A172 (cell line): ENCODE measurements at regions not wholly inside any gene's neighbourhood (a gene's known extent, or its start where the extent isn't known, plus 50 kb on each side); places are given as distances from the start of the nearest gene placed in this dataset.
"Not testable (repeated sequence)": the region's sequence is repeated elsewhere in the genome, so short reads cannot be mapped to it uniquely, and the experiment has no call there.

Experiments
- DNase-seq: peaks from one replicate; pipeline ENCODE4 v3.0.0-alpha.2; 2015; ENCODE audit warnings: low spot score

DNA sequence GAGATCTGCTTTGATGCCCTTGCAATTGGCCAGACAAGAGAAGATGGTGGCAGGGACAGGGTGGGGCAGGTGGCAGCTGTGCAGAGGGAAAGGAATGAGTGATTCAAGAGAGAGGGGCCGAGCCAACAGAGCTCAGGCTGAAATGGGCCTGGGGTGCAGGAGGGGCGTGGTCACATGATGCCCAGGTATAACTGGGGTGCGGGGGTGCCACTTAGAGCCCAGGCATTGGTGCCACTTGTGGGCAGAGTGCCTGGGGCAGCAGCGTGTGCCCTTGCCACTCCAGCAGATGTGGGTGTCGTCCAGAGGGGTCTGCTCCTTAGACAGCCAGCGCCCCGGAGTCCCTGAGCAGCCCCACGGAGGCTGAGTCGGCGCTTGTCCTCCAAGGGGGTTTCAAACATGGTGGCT is 88.7 kb downstream of the PLXNA1 start:
- DNase-seq, result no peak

DNA sequence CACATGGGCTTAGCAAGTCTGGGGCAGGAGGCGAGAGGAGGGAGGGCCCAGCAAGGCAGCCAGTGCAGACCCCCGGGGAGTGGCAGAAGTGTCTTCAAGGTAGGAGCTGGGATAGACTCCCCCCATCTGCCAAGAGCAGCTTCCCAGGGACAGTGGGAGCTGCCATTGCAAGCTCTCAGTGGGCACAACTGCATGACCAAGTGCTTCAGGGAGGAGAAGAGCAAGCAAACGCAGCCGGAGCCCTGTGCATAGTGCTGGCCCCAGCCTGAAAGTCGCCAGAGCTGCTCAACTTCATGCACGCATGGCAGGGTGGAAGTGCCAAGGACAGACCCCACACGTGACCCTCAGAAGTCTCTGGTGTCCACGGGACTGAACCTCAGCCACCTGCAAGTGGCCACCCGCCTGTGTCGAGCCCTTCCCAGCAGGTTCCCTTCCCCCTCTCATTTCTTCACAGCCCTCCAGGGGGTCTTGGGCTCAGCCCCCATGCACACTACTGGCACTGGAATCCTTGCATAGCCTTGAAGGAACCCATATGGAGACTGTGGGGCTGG is 89.4 kb downstream of the PLXNA1 start:
- DNase-seq, result no peak

DNA sequence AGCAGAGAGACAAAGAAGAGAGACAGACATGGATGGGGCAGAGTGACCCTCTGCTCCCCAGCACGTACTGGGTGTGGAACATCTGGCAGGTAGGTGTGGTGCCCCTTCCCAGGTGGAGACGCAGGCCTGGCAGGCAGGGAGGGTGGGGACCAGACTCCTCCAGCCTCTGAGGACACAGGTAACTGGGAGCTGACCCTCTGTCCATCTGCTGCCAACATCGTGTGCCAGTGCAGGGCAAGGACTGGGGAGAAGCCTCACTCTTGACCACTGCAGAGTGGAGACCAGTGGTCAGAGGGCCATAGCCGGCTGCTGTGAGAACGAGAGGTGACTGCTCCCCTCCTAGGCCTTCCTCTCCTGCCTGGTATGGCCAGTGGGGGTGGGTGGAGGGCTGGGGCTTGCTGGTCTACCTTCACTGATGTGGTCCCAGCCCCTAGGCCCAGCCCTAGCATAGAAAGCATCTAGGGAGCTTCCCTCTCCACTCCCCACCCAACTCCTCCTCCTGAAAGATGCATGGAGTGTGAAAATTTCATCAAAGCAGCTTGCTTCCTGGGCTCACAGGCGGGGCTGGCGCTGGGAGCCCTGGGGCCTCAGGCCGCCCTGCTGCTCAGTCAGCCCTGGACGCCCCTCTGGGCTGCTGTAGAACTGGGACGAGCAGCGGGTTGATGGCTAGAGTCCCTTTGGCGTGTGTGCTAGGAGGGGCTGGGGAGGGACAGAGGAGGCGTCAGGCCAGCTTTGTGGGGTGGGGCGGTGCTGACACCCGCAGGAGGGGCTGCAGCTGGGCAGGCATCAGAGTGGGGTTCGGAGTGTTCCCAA is 90.3 kb downstream of the PLXNA1 start:
- DNase-seq, result no peak

DNA sequence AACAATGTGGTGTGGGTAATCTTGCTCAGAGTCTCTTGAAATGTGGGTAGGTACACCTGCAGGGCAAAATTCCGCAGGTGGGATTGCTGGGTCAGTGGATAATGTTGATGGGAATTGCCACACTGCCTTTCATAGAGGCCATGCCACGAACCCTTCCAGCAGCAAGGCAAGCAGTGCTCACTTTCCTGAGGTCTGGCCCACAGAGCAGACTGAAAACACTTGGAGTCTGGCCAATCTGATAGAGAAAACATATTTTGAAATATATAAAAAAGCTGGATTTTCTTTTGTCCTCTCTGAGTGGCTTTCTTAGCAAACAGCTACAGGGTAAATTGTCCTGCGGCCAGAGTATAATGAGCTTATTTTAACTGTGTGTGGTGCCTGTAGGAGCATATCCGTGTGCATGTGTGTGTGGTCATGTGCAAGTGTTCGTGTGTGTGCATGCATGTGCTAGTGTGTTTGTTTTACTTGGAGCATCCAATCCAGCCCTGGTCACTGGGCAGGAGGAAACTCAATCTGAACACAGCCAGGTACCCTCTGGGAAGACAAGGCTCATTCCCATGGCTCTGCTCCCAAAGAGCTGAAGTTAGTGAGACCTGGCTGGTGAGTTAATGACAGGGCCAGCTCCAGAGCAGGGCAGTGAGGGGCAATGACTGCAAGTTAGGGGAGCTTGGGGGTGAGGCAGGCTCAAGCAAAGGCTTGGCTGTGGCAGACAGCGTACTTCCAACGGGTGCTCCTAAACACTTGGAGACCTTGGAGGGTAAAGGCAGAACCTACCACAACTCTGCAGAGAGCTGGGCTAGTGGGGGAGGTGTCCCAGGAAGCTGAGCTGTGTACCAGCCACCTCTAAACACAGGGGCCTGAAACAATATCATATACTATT is 91.3 kb downstream of the PLXNA1 start:
- no peak for DNase-seq

DNA sequence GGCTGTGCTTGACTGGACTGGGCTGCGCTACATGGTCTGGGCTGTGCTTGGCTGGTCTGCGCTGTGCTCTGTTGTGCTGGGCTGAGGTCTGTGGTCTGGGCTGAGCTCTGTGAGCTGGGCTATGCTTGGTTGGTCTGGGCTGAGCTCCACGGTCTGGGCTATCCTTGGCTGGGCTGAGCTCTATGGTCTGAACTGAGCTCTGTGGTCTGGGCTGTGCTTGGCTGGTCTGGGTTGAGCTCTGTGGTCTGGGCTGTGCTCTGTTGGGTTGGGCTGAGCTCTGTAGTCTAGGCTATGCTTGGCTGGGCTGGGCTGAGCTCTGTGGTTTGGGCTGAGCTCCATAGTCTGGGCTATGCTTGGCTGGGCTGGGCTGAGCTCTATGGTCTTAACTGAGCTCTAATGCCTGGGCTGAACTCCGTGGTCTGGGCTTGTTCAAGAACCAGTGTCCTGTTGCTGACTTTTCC is 92.0 kb downstream of the PLXNA1 start:
- peak; percentile 13 for DNase-seq

DNA sequence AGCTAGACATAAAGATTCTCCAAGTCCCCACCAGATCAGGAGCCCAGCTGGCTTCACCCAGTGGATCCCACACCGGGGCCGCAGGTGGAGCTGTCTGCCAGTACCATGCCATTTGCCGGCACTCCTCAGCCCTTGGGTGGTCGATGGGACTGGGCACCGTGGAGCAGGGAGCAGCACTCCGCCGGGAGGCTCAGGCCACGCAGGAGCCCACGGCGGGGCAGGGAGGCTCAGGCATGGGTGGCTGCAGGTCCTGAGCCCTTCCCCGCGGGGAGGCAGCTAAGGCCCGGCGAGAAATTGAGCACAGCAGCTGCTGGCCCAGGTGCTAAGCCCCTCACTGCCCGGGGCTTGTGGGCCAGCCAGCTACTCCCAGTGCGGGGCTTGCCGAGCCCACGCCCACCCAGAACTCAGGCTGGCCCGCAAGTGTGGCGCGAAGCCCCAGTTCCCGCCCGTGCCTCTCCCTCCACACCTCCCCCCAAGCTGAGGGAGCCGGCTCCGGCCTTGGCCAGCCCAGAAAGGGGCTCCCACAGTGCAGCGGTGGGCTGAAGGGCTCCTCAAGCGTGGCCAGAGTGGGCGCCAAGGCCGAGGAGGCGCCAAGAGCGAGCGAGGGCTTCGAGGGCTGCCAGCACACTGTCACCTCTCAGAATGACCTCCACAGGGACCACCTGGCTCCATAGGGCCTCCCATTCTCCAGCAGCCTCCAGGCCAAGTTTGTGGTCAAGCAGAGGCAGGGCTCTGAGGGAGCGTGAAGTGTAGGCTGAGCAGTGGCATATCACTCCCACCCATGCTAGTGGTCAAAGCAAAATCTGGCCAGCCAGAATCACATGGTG is 93.5 kb downstream of the PLXNA1 start:
- not testable (repeated sequence) for DNase-seq

DNA sequence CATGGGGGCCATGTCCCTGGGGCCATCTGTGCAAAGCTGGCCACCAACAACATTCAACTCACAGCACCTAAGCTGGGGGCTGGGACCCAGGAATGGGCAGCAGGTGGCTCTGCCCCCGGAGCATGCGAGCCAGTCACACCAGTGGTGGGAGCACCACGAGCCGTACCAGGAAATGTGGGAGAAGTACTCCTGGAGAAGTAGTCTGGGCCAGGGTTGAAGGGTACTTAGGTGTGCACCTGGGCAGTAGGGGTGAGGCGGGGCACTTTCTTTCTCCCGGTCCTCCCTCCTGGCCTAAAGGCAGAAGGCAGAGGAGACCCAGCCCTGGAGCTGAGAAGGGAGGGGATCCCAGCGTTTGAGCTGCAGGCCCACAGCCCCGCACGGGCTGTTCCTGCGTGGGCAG is 94.2 kb downstream of the PLXNA1 start:
- DNase-seq, result no peak

DNA sequence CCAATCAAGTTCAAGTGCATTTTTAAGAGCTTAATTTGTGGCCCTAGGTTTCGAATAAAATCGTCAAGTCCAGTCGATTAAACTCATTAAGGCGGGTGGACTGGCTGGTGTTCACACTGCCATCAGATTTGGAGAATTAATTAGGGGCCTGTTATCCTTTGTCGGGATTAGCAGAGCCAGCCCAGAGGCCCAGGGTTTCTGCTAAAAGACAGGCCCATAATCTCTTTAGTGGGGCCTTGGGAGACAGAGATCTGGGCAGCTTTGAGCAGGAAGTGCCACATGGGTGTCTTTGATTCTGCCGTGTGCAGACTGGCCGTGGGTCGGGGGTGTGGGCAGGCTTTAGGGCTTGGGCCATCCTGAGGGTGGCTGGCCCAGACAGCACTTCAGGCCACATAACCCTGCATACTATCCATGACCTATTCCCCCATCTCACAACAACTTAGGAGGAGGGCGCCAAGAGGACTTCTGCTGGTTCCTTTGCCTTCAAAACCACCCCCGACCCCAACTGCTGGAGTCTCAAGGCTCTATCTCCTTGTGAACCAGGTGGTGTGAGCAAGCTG is 94.7 kb downstream of the PLXNA1 start:
- DNase-seq, result no peak

DNA sequence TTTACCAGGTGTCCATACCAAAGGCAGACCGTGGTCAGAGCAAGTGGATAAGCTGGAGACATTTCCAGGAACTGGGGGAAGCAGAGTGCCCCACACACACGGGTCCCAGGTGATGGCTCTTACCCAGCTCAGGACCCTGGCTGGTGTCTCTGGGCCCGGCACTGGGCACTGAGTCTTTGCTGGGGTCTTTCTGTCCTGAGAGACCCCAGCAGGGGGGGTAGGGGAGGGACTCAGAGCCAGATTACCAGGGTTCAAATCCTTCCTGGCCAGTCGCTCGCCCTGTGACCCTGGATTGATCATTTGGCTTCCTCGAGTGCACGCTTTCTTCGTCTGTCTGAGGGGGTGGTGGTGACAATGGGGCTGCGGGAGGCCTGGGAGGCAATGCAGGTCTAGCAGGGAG is 95.7 kb downstream of the PLXNA1 start:
- no peak for DNase-seq

DNA sequence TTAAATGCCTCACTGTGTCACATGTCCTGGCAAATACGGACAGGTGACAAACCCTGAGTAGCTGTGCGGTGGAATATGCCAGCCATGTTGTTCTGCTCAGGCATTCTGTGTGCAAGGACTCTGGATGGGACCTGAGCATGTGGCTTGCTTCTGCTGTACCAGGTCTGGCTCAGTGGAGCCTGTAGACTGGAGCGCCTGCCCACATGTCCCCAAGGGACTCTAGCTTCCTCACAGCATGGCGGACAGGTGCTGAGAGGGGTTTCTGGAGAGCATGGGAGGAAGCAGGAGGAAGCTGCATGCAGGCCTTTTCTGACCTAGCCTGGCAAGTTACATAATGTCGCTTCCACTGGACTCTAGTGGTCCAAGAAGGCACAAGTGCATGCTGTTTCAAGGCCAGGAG is 96.3 kb downstream of the PLXNA1 start:
- no peak for DNase-seq

DNA sequence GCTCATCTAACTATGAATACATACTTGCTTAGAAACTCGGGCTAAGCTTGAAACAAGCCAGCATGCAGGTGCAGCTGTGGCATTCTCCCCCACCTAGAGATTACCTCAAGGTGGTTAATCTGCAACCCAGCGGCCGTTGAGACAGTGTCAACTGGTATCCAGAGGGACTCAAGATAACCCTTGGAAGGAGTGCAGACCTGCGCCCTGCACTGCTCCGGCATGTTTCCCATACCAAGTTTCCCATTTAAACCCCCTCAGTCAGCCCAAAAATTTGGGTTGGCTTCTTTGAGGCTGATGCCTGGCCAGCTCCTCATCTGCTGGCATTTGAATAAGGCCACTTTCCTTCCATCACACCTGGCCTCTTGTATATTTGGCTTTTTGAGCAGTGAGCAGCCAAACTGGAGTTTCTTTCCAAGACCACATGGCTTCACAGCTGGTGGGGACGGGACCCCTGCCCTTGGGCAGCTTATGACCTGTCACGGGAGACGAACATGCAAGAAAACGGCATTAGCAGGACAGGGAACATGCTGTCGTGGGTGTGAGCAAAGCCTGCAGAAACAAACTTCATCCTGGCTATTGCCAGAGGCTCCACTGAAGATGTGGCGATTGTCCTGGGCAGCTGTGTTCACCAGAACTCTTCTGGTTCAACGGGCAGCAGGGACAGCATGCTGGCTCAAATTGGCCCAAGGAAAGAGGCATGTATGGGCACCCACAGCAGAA is 98.2 kb downstream of the PLXNA1 start:
- DNase-seq, result no peak

DNA sequence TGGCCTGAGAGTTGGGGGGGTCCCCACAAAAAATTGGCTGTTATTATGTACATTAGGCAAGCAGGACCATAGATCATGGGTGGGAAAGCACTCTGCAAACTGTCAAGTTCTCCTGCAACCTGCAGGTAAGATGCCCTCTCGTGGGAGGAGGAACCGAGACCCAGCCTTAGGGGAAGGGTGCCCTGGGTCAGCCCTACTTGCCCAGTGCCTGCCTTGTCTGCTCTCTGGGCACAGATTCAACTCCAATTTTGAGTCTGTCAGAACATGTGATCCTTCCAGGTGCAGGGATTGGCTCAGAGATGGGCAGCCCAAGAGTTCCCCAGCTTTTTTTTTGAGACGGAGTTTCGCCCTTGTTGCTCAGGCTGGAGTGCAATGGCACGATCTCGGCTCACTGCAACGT is 99.2 kb downstream of the PLXNA1 start:
- no peak for DNase-seq

DNA sequence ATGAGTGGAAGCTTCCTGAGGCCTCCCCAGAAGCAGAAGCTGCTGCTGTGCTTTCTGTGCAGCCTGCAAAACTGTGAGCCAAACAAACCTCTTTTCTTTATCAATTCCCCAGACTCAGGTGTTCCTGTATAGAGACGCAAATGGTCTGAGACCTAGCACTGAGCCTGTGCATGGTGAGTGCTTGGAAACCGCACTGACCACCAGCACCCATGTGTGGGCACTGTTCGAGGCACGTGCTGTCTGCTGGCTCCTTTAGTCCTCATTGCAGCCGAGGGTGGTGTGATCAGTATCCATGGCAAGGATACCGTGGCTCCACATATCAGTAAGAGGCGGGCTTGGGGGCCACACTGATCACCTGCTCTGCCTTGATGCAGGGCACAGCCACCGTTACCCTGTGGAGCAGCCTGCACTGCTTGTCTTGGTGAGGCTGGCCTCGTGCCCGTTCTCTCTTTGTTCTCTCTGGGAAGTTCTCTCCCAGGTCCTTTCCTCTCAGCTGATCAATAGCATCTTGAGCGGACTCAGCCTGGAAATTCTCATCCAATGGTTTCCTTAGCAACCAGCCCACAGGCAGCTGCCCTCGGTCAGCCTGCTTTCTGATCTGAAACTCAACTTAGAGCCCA is 101.0 kb downstream of the PLXNA1 start:
- no peak for DNase-seq

DNA sequence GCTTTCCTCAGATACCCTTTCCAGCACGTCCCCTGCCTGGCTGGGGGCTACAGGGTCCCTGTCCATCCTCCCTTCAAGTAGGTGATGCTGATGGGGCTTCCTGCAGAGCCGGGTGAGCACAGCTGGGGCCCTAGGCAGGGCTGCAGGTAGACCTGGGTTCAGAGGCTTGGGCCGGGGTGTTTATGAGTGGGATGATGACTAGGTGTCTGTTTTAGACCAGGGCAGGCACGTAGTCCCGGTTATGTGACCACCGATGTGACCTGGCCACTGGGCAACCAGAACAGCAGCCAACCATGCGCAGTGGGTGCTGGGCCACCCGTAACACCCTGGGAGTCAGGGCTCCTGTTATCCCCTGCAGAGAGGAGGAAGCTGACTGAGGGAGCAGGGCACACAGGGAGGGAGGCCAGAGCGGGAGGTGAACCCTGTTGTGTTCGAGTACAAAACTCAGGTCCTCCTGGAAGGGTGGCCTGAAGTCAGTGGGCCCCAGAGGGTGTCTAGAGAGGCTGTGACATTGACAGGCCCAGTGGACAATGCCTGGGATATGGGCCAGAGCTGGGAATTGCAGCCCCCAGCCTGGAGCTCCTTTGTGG is 101.6 kb downstream of the PLXNA1 start:
- DNase-seq, result no peak

DNA sequence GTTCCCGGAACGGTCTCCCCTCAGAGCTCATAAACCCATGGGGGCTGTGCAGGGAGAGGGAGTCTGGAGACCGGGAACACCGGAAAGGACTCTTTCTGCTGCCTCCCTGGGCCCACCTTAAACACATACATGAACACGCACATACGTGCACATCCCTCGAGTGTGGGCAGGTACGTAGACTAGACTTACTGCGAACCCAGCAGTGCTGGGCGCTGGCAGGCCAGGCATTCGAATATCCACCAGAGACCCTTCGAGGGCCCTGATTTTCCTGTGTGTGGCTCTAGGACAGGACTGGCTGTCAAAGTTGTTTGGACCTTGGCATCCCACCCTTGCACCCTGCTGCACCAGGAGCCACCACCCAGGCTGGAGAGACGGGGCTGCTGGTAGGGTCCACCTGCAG is 102.7 kb downstream of the PLXNA1 start:
- no peak for DNase-seq

DNA sequence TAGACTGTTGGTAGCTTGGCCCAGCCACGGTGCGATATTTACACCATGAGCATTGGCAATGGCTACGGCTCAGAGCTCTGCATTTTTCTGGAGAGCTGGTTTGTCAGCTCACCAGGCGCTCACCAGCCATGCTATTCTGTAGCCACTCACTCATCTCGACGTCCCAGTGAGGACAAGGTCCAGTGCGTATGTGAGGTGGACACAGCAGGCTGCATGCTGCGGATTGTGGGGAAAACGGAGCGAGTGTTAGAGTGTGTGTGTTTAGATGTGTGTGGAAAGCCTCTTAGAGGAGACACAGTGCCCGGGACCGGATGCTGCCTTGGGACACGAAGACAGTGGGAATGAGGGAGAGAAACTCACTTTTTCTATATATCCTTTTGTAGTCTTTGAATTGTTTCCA is 103.7 kb downstream of the PLXNA1 start:
- DNase-seq, result not testable (repeated sequence)

DNA sequence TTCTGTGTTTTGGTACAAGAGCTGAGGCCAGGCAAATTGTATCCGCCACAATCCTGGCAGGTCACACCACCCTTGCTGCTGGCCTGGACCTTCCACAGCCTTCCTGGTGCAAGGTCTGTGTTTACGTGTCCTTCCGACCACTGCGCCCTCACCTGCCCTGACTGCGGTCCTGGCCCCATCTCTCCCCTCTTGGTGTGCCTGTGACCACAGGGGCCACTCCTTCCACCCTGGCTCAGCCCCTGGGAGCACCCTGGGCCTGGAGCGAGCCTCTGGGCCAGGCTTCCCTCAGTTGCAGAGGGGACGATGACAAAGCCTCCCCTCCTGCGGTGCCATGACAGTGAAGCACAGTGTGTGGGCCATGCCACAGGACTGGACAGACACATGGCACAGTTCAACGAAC is 104.5 kb downstream of the PLXNA1 start:
- no peak for DNase-seq

DNA sequence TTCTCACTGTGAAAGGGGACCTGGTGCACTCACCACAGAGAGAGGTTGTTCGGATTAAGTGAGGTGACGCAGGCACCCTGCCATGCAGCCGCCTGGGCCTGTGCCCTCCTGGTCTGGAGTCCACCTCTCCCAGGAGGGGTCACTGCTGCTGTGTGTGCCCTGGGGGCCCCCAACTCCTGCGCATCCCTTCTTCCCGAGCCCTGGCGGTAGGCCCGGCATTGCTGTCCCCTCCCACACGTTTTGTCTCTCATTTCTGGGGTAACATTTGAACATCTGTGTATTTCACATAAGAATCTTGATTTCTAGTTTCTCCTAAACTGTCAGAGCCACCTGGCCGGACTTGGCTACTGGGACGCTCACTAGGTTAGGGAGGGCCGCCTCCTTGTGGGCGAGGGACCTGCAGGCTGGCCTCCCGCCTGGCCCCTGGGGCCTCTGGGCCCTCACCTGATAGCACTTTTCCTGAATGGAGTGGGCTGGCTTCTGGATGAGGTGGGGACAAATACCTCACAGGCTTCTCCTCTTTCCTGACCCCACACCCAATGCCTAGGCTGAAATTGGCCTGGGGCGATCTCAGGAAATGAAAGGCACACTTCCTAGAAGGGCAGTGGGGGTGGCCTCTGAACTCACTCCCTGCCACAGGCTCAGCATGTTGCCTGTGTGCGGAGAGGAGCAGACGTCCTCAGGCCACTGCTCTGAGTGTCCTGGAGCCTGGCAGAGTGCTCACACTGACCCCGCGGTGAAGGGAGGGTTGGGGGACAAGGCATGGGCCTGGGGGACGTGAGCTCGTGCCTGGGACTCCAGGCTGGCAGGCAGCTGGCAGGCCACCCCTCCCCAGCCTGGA is 104.2 kb upstream of the PRR23E start:
- no peak for DNase-seq
